GM12874 (cell line): ENCODE measurements at regions not wholly inside any gene's neighbourhood (a gene's known extent, or its start where the extent isn't known, plus 50 kb on each side); places are given as distances from the start of the nearest gene placed in this dataset.

Source experiments
- CTCF ChIP-seq: IDR thresholded peaks from 2 replicates; pipeline ENCODE4 v1.5.1; 2011; ENCODE audit warnings: low read depth, mild to moderate bottlenecking, control low read depth, low read length, moderate library complexity; ENCODE audit not compliant: insufficient read depth

GRCh38 chr1:119254067-119254720 lies 113.7 kb upstream of the WARS2 start:
- TF ChIP-seq CTCF, result no peak

GRCh38 chr1:119260506-119260905 lies 108.1 kb upstream of the HAO2 start:
- TF ChIP-seq CTCF, result no peak

GRCh38 chr1:119266386-119266785 lies 102.2 kb upstream of the HAO2 start:
- no peak for TF ChIP-seq CTCF

- no peak for TF ChIP-seq CTCF
Measured at GRCh38 chr1:119266858-119267257, 101.7 kb upstream of the HAO2 start.

- TF ChIP-seq CTCF, result no peak
Measured at GRCh38 chr1:119268879-119269278, 99.7 kb upstream of the HAO2 start.

GRCh38 chr1:119275145-119276134 lies 93.1 kb upstream of the HAO2 start:
- TF ChIP-seq CTCF, result peak; percentile 81

GRCh38 chr1:119276558-119276957 lies 92.0 kb upstream of the HAO2 start:
- no peak for TF ChIP-seq CTCF
